NT2/D1 (cell line): ENCODE measurements at regions not wholly inside any gene's neighbourhood (a gene's known extent, or its start where the extent isn't known, plus 50 kb on each side); places are given as distances from the start of the nearest gene placed in this dataset.

Source experiments
- SUZ12 ChIP-seq: IDR thresholded peaks from 2 replicates; pipeline ENCODE4 v1.6.1; 2011; ENCODE audit not compliant: insufficient read length, insufficient read depth; ENCODE audit errors: extremely low read depth
- YY1 ChIP-seq: IDR thresholded peaks from 2 replicates; pipeline ENCODE4 v1.6.1; 2011; ENCODE audit not compliant: insufficient read length, insufficient read depth
- ZNF274 ChIP-seq: IDR thresholded peaks from 2 replicates; pipeline ENCODE4 v1.6.1; 2011; ENCODE audit warnings: mild to moderate bottlenecking, low read depth, low read length

GRCh38 chr6:153862927-153863326 is 176.1 kb upstream of the OPRM1 start:
- no peak for TF ChIP-seq ZNF274
- TF ChIP-seq SUZ12 = no peak
- TF ChIP-seq YY1 = no peak
